ENCODE measurements at regions not wholly inside any gene's neighbourhood (a gene's known extent, or its start where the extent isn't known, plus 50 kb on each side); places are given as distances from the start of the nearest gene placed in this dataset.

DNA sequence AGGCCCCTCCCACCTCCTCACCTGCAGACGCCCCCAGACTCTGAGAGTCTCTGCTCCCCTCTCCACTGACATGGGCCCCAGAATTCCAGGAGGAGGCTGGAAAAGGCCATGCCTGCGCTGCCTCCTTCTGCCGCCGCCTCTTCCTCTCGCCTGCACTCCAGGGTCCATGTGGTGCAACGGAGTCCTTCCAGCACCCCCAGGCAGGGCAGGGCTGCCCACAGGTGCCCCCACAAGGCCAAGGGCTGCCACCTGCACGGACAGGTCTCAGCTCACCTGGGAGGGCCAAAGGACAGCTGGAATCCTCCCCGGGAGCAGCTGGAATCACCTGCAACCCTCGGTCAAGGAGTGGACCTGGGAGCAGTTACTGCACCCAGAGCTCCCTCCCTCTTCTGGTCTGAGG is 194.9 kb downstream of the RBFOX3 start:
- DNase-seq = no peak

DNA sequence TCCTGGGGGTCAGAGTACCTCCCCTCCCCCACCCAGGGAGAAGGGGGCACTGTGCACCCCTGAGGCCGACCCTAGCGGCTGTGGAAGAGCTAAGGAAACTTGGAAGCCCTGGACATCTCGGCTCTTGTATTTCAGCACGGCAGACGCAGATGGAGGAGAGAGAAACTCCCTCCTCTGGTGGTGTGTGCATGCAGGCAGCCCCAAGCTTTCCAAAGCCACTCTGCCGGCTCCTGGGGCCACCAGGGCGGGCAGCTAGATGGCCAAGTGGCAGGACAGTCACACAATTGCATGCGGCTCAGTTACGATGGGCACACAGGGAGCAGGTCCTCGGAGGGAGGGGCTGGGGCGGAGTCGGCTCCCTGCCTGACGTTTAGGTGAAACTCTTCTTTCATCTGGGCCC is 195.5 kb downstream of the RBFOX3 start:
- DNase-seq = no peak

DNA sequence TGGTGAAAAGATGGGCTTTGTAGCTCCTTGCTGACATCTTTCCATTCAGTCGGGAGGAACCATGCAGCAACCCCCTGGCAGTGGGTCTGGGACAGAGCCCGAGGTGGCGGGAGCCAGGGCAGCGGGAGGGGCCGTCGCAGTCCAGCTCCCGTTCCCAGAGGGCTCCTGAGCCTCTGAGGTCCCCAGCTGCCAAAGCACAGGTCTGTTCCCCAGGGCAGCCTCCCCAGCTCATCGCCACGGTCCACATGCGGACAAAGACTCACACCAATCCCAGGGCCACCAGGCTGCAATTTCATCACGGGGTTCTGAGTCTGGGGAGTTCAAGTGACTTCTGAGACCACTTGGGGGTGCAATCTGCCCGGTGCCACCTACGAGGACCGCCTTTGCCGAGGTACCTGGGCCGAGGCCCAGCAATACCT is 196.0 kb downstream of the RBFOX3 start:
- no peak for DNase-seq

DNA sequence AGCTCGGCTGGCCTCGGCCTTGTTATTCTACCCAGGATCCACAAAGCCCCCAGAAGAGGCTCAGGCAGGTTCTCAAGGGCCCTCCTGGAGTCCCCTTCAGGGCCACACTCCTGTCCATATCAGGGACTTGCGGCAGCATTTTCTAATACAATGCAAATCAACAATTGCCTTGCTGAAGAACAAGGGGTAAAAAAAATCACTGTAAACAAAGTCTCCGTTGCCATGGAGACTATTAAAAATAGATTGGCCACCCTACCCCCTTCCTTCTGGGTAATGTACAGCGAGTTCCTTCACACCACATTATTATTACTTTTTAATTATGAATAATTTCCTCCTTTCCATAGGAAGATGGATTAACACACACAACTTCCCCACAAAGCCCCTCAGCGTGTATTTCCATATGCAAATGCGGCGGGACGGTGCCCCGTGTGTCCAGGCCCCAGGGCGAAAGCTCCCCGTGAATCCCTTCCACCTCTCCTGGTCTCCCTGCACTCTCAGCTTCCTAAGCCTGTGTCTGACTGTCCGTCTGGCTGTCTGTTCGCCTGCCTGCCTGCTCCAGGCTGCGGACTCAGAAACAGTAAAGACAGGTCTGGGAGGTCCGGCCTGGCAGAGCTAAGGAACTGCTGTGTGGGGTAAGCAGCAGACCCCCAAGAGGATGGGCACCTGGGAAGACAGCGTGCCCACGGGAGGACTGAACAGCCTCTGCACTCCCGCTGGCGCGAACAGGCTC is 196.6 kb downstream of the RBFOX3 start:
- DNase-seq = no peak

DNA sequence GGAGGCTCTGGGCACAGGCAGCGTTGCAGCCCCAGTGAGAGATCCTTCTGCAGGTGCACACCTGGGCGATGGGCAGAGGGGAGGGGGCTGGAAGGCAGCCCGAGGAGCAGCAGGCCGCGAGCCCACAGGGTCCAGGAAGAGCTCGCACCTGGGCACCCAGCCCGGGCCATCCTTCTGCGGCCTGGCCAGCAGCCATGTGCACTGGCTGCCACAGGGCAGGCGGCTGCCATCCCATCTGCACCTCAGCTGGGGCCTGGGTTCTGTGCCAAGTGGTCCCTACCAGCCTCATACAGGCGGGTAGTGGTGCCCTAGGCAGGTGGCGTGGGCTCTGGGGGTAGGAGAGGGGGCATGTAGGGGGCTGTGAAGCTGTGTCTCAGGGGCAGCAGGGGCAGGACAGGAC is 197.2 kb downstream of the RBFOX3 start:
- DNase-seq = no peak

DNA sequence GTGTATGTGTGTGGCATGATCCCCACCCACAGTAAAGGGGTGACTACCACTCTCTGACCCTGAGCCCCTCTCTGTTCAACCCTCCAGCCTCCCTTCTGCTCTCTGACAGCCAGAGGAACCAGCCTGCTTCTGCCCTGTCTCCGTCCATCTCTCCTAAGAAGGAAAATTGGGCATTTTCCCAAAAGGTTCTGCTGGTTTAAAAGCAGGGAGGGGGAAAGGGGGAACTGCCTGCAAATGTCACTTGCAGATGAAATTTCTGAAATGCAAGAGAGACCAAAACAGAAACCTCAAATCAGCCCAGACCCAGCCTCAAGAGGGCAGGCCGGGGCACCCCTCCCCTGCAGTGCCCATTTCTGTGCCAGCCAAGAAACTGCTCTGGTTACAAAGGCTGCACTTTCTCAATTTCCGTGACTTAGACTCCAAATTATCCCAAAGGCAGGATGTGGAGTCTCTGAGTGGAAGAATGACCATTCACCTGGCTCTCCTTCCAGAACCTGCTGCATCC is 197.9 kb downstream of the RBFOX3 start:
- no peak for DNase-seq

DNA sequence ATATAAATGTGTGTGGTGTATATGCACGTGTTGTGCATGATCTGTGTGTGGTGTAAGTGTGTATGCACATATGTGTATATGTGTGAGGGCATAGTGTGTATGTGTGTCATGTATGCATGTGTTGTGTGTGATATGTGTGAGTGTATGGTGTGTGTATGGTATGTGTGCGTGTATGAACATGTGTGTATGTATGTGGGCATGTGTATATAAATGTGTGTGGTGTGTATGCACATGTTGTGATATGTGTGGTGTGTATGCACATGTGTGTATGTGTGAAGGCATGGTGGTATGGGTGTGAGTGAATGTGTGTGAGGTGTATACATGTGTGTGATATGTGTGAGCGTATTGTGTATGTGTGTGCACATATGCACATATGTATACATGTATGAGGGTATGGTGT is 198.7 kb downstream of the RBFOX3 start:
- DNase-seq = no peak

DNA sequence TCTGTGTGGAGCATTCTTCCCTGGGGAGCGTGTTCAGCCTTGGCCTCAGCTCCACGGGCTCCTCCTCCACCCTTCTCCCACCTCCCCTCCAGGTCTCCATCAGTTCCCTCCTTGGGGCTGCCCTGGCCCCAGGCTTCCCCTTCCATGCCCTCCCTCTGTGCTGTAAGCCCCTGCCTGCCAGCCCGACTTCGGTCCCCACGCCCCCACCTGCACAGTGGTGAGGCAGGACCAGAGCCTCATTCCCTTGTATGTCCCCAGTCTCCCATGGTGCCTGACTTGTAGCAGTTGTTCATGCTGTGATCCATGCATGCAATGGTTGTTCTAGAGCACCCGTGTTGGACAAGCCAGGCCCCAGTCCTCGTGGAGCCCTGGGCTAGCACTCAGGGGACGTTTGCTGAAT is 199.4 kb downstream of the RBFOX3 start:
- no peak for DNase-seq

DNA sequence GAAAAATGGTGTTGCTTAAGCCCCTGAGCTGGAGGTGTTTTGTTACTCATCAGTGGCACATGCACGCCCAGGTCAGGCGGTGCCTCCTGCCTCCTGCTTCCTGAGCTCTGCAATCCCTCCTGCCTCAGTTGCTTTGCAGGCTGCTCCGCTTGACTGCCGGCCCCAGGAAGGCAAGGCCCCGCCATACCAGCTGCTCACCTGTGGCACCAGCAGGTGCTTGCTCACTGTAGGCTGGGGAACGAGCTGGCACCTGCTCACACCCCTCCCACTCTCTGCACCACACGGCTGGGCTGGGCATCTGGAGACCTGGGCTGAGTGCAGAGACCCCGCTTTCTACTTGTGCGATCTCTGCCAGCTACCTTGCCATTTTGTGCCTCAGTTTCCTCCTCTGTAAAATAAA is 200.2 kb downstream of the RBFOX3 start:
- no peak for DNase-seq

DNA sequence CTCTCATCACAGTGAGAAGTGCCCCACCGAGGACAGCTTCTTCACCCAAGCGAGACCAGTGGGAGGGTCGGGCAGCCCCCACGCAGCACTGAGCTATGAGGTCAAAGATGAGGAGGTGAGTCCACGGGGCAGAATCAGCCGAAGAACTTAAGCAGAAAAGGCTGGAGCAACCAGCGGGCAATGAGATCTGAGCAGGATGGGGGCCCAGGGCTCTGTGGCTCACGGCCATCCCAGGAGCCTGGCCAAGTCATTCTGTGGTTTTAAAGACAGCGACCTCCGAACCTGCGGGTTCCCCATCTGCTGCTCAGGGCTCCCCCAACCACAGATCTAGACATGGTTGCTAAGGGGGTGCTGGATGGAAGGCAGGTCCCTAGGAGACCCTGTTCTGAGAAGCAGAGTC is 202.6 kb downstream of the RBFOX3 start:
- no peak for DNase-seq

DNA sequence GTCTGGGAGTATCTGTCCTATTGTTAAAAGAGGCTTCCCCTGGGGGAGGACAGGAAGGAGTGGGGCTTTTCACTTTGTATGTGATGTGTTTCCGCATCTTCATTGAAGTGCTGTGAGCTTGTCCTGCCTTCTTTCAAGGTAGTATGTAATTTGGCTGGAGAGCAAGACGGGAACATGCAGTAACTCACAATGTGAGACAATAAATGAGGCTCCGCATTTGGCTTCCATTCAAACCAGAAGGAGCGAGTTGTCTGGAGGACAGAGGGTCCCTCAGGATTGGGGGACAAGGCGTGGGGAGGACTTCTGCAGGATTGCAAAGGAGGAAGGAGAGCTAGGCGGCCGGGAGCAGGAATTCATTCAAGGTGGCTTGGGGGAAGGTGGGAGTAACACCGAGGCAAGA is 203.5 kb downstream of the RBFOX3 start:
- DNase-seq = no peak

DNA sequence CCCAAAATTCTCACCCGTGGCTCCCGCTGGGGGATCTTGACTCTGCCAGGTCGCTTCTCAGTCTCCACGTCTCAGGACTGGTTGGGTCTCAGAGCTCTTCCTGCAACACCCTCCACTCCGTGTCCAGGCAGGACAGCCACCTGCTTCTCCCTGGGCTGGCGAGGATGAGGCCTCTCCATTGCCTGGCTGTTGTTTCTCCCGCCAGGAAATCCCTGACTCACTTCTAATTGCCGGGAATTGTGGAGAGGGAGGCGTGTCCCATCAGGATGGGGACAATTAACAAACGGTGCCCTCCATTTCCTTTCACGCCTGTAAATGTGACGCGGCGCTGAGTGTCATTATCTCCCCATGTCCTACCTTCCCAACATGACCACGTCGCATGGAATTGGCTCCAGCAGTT is 204.5 kb downstream of the RBFOX3 start:
- DNase-seq = no peak

DNA sequence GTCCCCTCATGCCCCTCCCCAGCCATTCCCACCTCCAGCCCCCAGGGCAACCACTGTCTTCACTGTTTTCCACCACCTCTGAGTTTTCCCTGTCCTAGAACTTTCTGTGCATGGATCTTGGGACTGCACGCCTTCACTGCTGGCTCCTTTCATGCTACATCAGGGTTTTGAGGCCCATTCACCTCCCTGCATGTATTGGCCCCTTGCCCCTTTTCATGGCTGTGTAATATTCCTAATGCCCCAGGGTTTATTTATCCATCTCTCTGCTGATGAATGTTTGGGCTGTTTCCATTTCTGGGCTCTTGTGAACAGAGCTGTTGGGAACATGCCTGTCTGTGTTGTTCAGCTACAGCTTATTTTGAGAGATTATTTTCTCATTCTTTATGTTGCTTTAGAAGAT is 205.0 kb downstream of the RBFOX3 start:
- DNase-seq = no peak

DNA sequence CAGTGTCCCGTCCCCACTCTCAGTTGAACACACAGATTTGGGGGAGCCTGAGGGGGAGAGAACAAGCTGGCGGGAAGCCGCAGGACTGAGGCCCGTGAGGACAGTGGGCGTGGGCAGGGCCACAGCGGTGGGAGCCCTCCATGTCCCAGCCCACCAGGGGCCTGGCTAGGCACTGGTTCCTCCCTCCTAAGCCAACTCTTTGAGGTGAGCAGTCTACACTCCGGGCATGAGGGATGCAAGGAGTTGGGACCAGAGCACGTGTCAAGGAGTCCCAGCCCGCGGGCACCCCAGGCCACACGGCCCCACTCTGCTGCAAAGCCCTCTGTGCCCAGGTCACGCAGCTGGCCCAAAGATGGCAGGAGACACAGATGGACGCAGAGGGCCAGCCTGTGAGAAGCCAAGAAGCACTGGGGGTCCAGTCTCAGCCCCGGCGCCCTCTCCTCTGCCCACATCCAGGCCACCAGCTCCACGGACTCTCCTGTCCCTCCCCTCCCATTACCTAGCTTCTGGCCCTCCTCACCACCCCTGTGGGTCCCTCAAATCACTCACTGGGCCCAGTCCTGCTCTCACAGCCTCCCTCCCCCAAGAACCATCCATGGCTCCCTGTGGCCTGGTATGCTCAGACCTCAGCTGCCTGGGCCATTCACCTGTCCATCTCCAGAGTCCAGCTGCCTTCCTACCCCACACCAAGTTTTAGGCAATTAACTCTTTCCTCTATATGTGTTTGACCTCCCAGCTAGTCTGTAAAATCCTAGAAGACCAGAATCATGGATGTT is 206.5 kb downstream of the RBFOX3 start:
- DNase-seq = no peak

DNA sequence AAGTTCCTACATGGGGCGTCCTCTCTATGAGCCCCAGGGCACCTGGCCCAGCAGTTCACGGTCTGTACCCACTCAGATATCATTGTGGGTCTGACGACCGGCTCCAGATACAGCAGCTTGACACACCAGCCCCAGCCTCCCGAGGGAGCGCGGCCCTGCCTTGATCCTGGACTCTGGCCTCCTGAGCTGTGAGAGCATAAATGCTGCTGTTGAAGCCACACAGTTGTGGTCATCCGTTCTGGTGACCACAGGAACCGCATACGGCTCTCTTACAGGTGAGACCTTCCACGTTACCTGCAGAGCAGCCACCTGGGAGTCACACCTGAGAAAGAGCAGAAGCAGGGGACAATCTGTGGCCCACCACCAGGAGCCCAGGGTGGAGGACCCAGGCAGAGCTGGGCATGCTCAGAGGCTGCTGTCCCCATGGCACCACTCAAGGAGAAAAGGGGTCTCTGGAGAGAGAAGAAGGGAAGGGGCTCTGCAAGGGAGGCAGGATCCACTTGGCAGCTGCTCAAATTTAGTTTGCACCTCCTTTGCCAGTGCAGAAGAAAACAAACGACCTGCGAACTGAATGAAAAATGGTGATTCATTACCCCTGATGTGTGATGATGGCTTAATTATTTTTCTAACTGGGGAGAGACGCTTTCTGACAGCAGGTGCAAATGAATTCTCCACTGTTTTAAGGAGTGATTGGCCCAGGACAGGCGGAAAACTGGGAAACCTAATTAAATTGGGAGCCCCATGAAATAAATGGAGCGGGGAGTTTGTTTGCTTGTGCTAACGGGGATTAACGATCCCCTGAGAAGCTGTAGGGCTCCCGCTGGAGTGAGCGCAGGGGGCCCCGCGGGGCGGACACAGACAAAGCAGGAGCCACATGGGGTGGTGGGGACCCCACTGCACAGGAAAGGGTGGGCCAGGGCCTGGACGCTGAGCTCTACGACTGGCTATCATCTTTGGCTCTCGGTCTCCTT is 208.9 kb downstream of the RBFOX3 start:
- DNase-seq = no peak

DNA sequence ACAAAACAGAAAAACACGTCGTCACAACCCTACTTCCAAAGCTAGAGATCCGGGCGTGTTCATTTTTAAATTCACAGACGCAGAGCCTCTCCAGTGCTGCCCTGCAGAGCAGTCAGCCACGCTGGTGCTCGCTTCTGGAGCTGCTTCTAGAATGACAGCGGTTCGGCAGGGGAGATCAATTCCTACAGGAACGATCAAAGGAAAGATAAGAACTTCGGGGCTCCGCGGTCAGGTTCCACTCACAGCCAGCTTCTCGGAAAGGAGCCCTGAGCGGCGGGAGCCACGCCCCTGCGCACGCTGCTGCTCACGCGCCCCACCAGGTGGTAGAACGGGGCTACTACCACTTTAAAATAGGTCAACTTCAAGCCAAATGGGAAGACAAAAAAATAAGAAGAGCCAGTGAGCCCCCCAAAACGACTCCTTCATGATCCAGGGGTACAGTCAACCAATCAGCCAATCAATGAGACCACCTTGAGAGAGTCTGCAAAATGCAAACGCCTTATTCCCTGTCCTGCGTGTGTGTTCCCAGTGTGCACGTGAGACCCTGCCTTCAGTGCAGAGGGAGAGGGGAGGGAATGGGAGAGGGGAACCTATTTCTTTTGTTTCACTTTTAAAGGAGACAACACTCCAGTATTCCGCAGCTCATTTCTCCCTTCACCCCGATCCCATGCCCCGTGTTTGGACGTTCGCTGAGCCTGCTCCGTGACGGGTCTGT is 209.7 kb downstream of the RBFOX3 start:
- peak; percentile 65 for DNase-seq

DNA sequence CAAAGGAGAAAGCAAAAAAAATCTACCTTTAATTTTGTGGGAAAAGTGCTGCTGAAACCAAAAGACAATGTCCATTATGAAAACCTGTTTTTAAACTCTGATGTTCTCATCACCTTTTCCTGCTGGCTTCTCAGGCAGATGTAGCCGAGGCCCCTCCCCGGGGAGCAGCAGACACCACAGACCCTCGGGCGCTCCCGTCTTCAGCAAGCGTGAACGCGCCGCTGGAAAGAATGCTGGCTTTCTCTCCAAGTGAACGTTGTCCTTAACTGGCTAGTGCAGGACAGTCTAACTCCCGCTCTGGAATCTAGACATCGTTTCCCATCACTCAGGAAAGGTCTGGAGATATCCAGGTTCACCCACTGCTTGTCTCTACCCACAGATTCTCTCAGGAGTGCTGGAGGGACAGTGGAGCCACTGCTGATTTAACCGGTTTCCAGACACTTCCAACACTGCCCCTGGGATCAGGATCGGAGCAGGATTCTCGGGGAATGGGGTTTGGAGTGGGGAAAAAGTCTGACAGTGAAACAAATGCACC is 211.2 kb downstream of the RBFOX3 start:
- DNase-seq = no peak

DNA sequence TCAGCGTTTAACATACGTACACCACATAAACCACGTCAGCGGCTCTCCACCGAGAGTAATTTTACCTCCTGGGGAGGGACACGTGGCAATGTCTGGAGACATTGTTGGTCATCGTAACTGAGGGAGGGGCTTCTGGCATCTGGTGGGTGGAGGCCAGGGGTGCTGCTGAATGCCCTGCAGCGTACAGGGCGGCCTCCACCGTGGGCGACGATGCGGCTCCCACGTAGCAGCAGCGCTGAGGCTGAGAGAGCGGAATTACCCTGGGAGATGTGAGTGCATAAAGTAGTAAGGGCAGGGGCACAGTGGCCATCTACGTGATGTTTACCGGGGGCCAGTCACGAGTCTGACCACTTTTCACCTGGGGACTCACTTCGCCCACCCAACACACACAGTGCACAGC is 212.4 kb downstream of the RBFOX3 start:
- no peak for DNase-seq

DNA sequence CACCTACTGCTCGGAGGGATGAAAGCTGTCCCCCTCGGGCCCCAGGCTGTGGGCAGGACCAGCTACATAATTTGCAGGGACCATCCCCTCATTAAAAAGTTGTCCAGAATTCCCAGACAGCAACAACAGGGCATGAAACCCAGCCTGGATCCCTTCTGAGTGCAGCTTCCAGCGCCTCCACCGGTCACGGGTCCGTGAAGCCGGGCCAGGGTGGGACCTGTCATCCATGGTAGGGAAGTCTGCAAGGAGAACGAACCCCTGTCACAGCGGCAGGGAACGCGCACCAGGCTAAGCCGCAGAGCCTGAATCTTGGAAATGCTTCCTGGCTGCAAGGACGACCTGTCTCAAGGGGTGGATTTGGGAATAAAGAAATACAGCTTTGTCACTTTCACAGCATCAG is 214.2 kb downstream of the RBFOX3 start:
- no peak for DNase-seq

DNA sequence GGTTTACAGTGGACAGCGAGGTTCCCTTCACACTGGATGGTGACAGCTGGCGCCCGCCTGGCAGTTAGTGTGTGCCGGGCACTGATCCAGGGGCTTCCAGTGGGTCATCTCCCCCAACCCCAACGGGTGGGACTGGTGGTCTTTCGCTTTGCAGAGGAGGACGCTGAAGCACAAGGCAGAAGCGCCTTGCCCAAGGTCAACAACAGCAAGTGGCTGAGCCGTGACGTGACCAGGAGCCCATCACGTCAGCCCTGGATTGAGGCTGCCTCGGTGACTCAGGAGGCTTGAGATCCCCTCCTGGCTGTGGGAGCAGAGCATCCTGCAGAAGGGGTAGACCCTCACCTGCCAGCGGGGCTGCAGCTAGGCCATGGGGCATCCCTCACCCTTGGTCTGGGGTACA is 215.3 kb downstream of the RBFOX3 start:
- DNase-seq = no peak

DNA sequence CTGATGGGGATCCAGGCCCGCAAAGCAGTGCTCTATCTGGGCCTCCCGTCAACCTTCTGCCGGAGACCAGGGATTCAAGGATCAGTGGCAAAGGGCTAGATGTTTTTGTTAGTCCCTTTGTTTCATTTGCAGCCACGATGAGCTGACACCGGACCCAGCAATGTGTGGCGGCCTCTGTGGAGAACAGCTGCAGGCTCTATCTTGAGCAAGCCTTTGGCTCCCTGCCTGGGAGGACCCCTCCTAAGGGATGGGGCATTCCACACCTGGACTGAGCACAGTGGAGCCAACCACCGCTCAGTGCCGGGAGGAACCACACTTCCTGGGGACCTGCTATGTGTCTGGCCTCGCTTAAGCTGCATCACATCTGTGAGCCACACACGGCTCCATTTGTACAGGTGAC is 215.8 kb downstream of the RBFOX3 start:
- no peak for DNase-seq

DNA sequence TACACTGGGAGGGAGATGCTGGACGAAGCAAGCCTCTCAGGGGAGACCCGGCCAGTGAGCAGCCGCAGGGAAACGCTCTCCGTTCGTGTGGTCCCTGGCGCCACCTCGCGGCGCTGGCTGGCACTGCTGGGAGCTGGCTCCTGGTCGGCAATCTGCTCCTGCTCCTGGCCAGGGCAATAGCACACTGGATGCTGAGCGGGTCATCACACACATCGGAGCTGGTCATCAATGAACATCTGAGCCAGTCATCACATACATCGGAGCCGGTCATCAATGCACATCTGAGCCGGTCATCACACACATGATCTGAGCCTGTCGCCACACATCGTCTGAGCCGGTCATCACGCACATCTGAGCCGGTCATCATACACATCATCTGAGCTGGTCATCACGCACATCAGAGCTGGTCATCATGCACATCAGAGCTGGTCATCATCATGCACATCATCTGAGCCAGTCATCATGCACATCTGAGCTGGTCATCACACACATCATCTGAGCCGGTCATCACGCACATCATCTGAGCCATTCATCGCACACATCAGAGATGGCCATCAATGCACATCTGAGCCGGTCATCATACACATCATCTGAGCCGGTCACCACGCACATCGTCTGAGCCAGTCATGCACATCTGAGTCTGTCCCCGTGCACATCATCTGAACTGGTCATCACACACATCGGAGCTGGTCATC is 217.3 kb downstream of the RBFOX3 start:
- DNase-seq = peak; percentile 62
